Kidney (tissue), 13 donors: ENCODE measurements at regions not wholly inside any gene's neighbourhood (a gene's known extent, or its start where the extent isn't known, plus 50 kb on each side); places are given as distances from the start of the nearest gene placed in this dataset.

Experiments
- DNase-seq, 5 donors: peaks; one replicate each; pipeline ENCODE4 v3.0.0-alpha.2; 2013 to 2020
- FAIRE-seq: peaks from 2 replicates; lab custom pipeline; 2012; peaks lifted over from hg19 to GRCh38; lab: Jason Lieb, UNC
- H3K27ac ChIP-seq, 2 donors: one replicate each; pipeline ENCODE4 v1.7.0; 2013; ENCODE audit warnings: low read depth in 2 of 2, low read length in 2 of 2, inconsistent platforms in 1 of 2
- H3K27me3 ChIP-seq: one replicate; pipeline ENCODE4 v1.7.1; 2013; ENCODE audit warnings: low read length, inconsistent platforms; ENCODE audit not compliant: control insufficient read depth, insufficient read depth
- H3K36me3 ChIP-seq, 3 donors: one replicate each; pipeline versions ENCODE4 v1.7.0 to v1.7.1; 2013; ENCODE audit warnings: low read length in 3 of 3, control low read depth in 1 of 3, inconsistent platforms in 1 of 3; ENCODE audit not compliant: insufficient read depth in 3 of 3, control insufficient read depth in 2 of 3
- H3K4me1 ChIP-seq, 3 donors: one replicate each; pipeline versions ENCODE4 v1.7.0 to v1.7.1; 2013; ENCODE audit warnings: low read length in 3 of 3, inconsistent platforms in 1 of 3, low read depth in 1 of 3; ENCODE audit not compliant: control insufficient read depth in 2 of 3, insufficient read depth in 2 of 3
- H3K4me3 ChIP-seq, 3 donors: one replicate each; pipeline versions ENCODE4 v1.7.0 to v1.8.1; 2013; ENCODE audit warnings: low read length in 3 of 3, control low read depth in 1 of 3, inconsistent platforms in 1 of 3
- H3K9ac ChIP-seq, 3 donors: one replicate each; pipeline versions ENCODE4 v1.7.0 to v1.7.1; 2013; ENCODE audit warnings: low read length in 3 of 3, control low read depth in 1 of 3, inconsistent platforms in 1 of 3
- H3K9me3 ChIP-seq, 3 donors: one replicate each; pipeline versions ENCODE4 v1.7.0 to v1.7.1; 2013; ENCODE audit warnings: low read length in 3 of 3, control low read depth in 1 of 3, inconsistent platforms in 1 of 3; ENCODE audit not compliant: control insufficient read depth in 2 of 3, insufficient read depth in 1 of 3
- CTCF ChIP-seq: IDR thresholded peaks from 3 replicates; pipeline ENCODE4 v1.5.1; 2012; ENCODE audit warnings: mild to moderate bottlenecking, moderate library complexity, borderline replicate concordance; ENCODE audit not compliant: insufficient read depth; ENCODE audit errors: extremely low read depth
- intact Hi-C: fragments of 100-400 bp; cut with DNase I; formaldehyde crosslinking; loops from one replicate; pipeline ENCODE4 v1.11.1; 2022
- donor health status: control.
- donor health status: control.
- donor health status: control.
- donor health status: control.
- donor health status: control.
- donor health status: DM: yes; HTN: yes; CAD: no.
- donor health status: Normal renal cell carcinoma (clear cell type).

- Histone ChIP-seq H3K27me3 (no peaks in the 10 kb centered on the region), H3K4me1 (no peaks in the 10 kb centered on the region), H3K4me3 (no peak overlapping the region), H3K9me3 (peaks cover 0 to 5% (median 0%) of the 10 kb centered on the region in 3 donors), H3K9ac (no peak overlapping the region), H3K27ac (no peak overlapping the region), H3K36me3 (no peaks in the 10 kb centered on the region)
- no peak for FAIRE-seq
- no peak for TF ChIP-seq CTCF
- intact Hi-C loops: loop anchor here (10.0 kb wide), 1 partner anchor 411 kb away; no protein-coding TSS in a partner anchor
- no peak for DNase-seq
Observed at GRCh38 chr12:93976024-93976423, 172.4 kb upstream of the PLXNC1 start.

GRCh38 chr12:93977081-93977480 is 171.3 kb upstream of the PLXNC1 start:
- DNase-seq (no peak), FAIRE-seq (no peak)
- Histone ChIP-seq H3K9me3 (no peaks in the 10 kb centered on the region), H3K4me1 (no peaks in the 10 kb centered on the region), H3K27me3 (no peaks in the 10 kb centered on the region), H3K27ac (no peak overlapping the region), H3K9ac (no peak overlapping the region), H3K36me3 (no peaks in the 10 kb centered on the region), H3K4me3 (no peak overlapping the region)
- no peak for TF ChIP-seq CTCF
- intact Hi-C loops: loop anchor here (10.0 kb wide), 1 partner anchor 412 kb away; no protein-coding TSS in a partner anchor

- FAIRE-seq: no peak
- no peak for TF ChIP-seq CTCF
- no peak overlapping the region for H3K27ac ChIP-seq
Observed at GRCh38 chr12:93978553-93978952, 169.8 kb upstream of the PLXNC1 start.

GRCh38 chr12:93979189-93979588 is 169.2 kb upstream of the PLXNC1 start:
- peak in 2 of 5 donors; percentile 39 to 52 for DNase-seq
- no peak overlapping the region for H3K4me3 ChIP-seq
- TF ChIP-seq CTCF: peak; percentile 61
- no peak for FAIRE-seq
- no peaks in the 10 kb centered on the region for H3K4me1 ChIP-seq
- no peaks in the 10 kb centered on the region for H3K9me3 ChIP-seq
- no peaks in the 10 kb centered on the region for H3K27me3 ChIP-seq
- no peaks in the 10 kb centered on the region for H3K36me3 ChIP-seq
- no peak overlapping the region for H3K9ac ChIP-seq
- intact Hi-C loops: loop anchor here (10.0 kb wide), 1 partner anchor 414 kb away; no protein-coding TSS in a partner anchor
- no peak overlapping the region for H3K27ac ChIP-seq

More at GRCh38 chr12:93978553-93978952, 169.8 kb upstream of the PLXNC1 start:
- no peaks in the 10 kb centered on the region for H3K27me3 ChIP-seq
- no peaks in the 10 kb centered on the region for H3K4me1 ChIP-seq
- H3K36me3 ChIP-seq: no peaks in the 10 kb centered on the region
- intact Hi-C loops: loop anchor here (10.0 kb wide), 1 partner anchor 414 kb away; no protein-coding TSS in a partner anchor
- H3K4me3 ChIP-seq: no peak overlapping the region
- H3K9ac ChIP-seq: no peak overlapping the region
- no peak for DNase-seq
- no peaks in the 10 kb centered on the region for H3K9me3 ChIP-seq
